ENCODE measurements at regions not wholly inside any gene's neighbourhood (a gene's known extent, or its start where the extent isn't known, plus 50 kb on each side); places are given as distances from the start of the nearest gene placed in this dataset.
"Not testable (repeated sequence)": the region's sequence is repeated elsewhere in the genome, so short reads cannot be mapped to it uniquely, and the experiment has no call there.

- H3K23ac ChIP-seq (ENCODE audit: low read depth, low read length, poor library complexity); H3K4me1 ChIP-seq (ENCODE audit: control insufficient read depth in 2 of 2, insufficient read depth in 1 of 2, low read depth in 1 of 2, low read length in 2 of 2); H3K27me3 ChIP-seq (ENCODE audit: control insufficient read depth in 3 of 3, insufficient read depth in 3 of 3, low read depth in 1 of 3, low read length in 3 of 3); H3K79me1 ChIP-seq (ENCODE audit: low read depth, low read length); H2BK120ac ChIP-seq (ENCODE audit: low read depth, low read length); H3K9me3 ChIP-seq (replicated peaks in 1 of 2; ENCODE audit: control insufficient read depth in 2 of 2, insufficient read depth in 1 of 2, low read depth in 1 of 2, low read length in 2 of 2); H3K4me2 ChIP-seq (ENCODE audit: insufficient read depth, low read length, poor library complexity, severe bottlenecking); DNase-seq (ENCODE audit: low spot score); H3K9ac ChIP-seq (ENCODE audit: low read depth, low read length, poor library complexity); H3K4me3 ChIP-seq (ENCODE audit: low read length in 2 of 2); H3K27ac ChIP-seq (replicated peaks; ENCODE audit: low read length); H4K91ac ChIP-seq (ENCODE audit: low read depth, low read length, poor library complexity); H3K4ac ChIP-seq (ENCODE audit: low read length); H2BK12ac ChIP-seq (ENCODE audit: low read length); H3K36me3 ChIP-seq (replicated peaks in 1 of 2; ENCODE audit: control insufficient read depth in 2 of 2, insufficient read depth in 2 of 2, low read length in 2 of 2); H2BK15ac ChIP-seq (ENCODE audit: low read length); H4K8ac ChIP-seq (ENCODE audit: low read depth, low read length); H2AK5ac ChIP-seq (ENCODE audit: low read depth, low read length); H3K14ac ChIP-seq (ENCODE audit: low read length); H3K18ac ChIP-seq (ENCODE audit: low read length); H2BK5ac ChIP-seq (ENCODE audit: low read length); H2AFZ ChIP-seq (ENCODE audit: low read length): not testable (repeated sequence)
- WGBS, 2 donors (ENCODE audit: extremely low coverage in 2 of 2, insufficient read length in 2 of 2, insufficient replicate concordance in 1 of 2) = no CpG with 5 or more reads among the region's 5 CpGs
Observed at GRCh38 chr10:2767293-2767692, 300.1 kb upstream of the PFKP start.

GRCh38 chr10:2761971-2762370 lies 305.4 kb upstream of the PFKP start:
- WGBS, 2 donors (ENCODE audit: extremely low coverage in 2 of 2, insufficient read length in 2 of 2, insufficient replicate concordance in 1 of 2) = no CpG with 5 or more reads among the region's 4 CpGs
- no peak overlapping the region for H3K4me3 ChIP-seq (ENCODE audit: low read length in 2 of 2)

GRCh38 chr10:2761311-2761710 lies 306.0 kb upstream of the PFKP start:
- H2AFZ ChIP-seq (ENCODE audit: low read length) = no peak overlapping the region
- no peak overlapping the region for H3K4ac ChIP-seq (ENCODE audit: low read length)
- H3K4me1 ChIP-seq (ENCODE audit: control insufficient read depth in 2 of 2, insufficient read depth in 1 of 2, low read depth in 1 of 2, low read length in 2 of 2) = peaks cover 0 to 6% of the 10 kb centered on the region in 2 donors
- H3K9ac ChIP-seq (ENCODE audit: low read depth, low read length, poor library complexity) = no peak overlapping the region
- WGBS, 2 donors (ENCODE audit: extremely low coverage in 2 of 2, insufficient read length in 2 of 2, insufficient replicate concordance in 1 of 2) = no CpG with 5 or more reads among the region's 10 CpGs
- H2BK5ac ChIP-seq (ENCODE audit: low read length) = no peak overlapping the region
- H3K4me2 ChIP-seq (ENCODE audit: insufficient read depth, low read length, poor library complexity, severe bottlenecking) = no peak overlapping the region
- H4K8ac ChIP-seq (ENCODE audit: low read depth, low read length) = no peak overlapping the region
- no peak overlapping the region for H2BK12ac ChIP-seq (ENCODE audit: low read length)
- H4K91ac ChIP-seq (ENCODE audit: low read depth, low read length, poor library complexity) = no peak overlapping the region
- H3K27ac ChIP-seq (replicated peaks; ENCODE audit: low read length) = no peak overlapping the region
- no peak overlapping the region for H2AK5ac ChIP-seq (ENCODE audit: low read depth, low read length)
- no peaks in the 10 kb centered on the region for H3K36me3 ChIP-seq (replicated peaks in 1 of 2; ENCODE audit: control insufficient read depth in 2 of 2, insufficient read depth in 2 of 2, low read length in 2 of 2)
- no peaks in the 10 kb centered on the region for H3K79me1 ChIP-seq (ENCODE audit: low read depth, low read length)
- H3K18ac ChIP-seq (ENCODE audit: low read length) = no peak overlapping the region
- H2BK120ac ChIP-seq (ENCODE audit: low read depth, low read length) = no peak overlapping the region
- H2BK15ac ChIP-seq (ENCODE audit: low read length) = no peak overlapping the region
- H3K23ac ChIP-seq (ENCODE audit: low read depth, low read length, poor library complexity) = no peak overlapping the region
- no peaks in the 10 kb centered on the region for H3K9me3 ChIP-seq (replicated peaks in 1 of 2; ENCODE audit: control insufficient read depth in 2 of 2, insufficient read depth in 1 of 2, low read depth in 1 of 2, low read length in 2 of 2)
- H3K14ac ChIP-seq (ENCODE audit: low read length) = no peak overlapping the region
- no peaks in the 10 kb centered on the region for H3K27me3 ChIP-seq (ENCODE audit: control insufficient read depth in 3 of 3, insufficient read depth in 3 of 3, low read depth in 1 of 3, low read length in 3 of 3)
- DNase-seq (ENCODE audit: low spot score) = no peak
- no peak overlapping the region for H3K4me3 ChIP-seq (ENCODE audit: low read length in 2 of 2)

More at GRCh38 chr10:2761971-2762370, 305.4 kb upstream of the PFKP start:
- H3K27me3 ChIP-seq (ENCODE audit: control insufficient read depth in 3 of 3, insufficient read depth in 3 of 3, low read depth in 1 of 3, low read length in 3 of 3) = no peaks in the 10 kb centered on the region
- no peak overlapping the region for H3K18ac ChIP-seq (ENCODE audit: low read length)
- no peak overlapping the region for H3K4ac ChIP-seq (ENCODE audit: low read length)
- H3K79me1 ChIP-seq (ENCODE audit: low read depth, low read length) = no peaks in the 10 kb centered on the region
- H2AFZ ChIP-seq (ENCODE audit: low read length) = no peak overlapping the region
- H3K14ac ChIP-seq (ENCODE audit: low read length) = no peak overlapping the region
- no peaks in the 10 kb centered on the region for H3K36me3 ChIP-seq (replicated peaks in 1 of 2; ENCODE audit: control insufficient read depth in 2 of 2, insufficient read depth in 2 of 2, low read length in 2 of 2)
- no peak overlapping the region for H2BK5ac ChIP-seq (ENCODE audit: low read length)
- no peak overlapping the region for H2BK120ac ChIP-seq (ENCODE audit: low read depth, low read length)
- no peak overlapping the region for H4K8ac ChIP-seq (ENCODE audit: low read depth, low read length)
- H2BK12ac ChIP-seq (ENCODE audit: low read length) = no peak overlapping the region
- no peak overlapping the region for H3K23ac ChIP-seq (ENCODE audit: low read depth, low read length, poor library complexity)
- no peak overlapping the region for H3K9ac ChIP-seq (ENCODE audit: low read depth, low read length, poor library complexity)
- no peak overlapping the region for H2AK5ac ChIP-seq (ENCODE audit: low read depth, low read length)
- no peak overlapping the region for H3K27ac ChIP-seq (replicated peaks; ENCODE audit: low read length)
- H3K4me2 ChIP-seq (ENCODE audit: insufficient read depth, low read length, poor library complexity, severe bottlenecking) = no peak overlapping the region
- no peak for DNase-seq (ENCODE audit: low spot score)
- no peaks in the 10 kb centered on the region for H3K9me3 ChIP-seq (replicated peaks in 1 of 2; ENCODE audit: control insufficient read depth in 2 of 2, insufficient read depth in 1 of 2, low read depth in 1 of 2, low read length in 2 of 2)
- H3K4me1 ChIP-seq (ENCODE audit: control insufficient read depth in 2 of 2, insufficient read depth in 1 of 2, low read depth in 1 of 2, low read length in 2 of 2) = peaks cover 0 to 8% of the 10 kb centered on the region in 2 donors
- H4K91ac ChIP-seq (ENCODE audit: low read depth, low read length, poor library complexity) = no peak overlapping the region
- no peak overlapping the region for H2BK15ac ChIP-seq (ENCODE audit: low read length)

GRCh38 chr10:2760736-2761135 lies 306.6 kb upstream of the PFKP start:
- H3K23ac ChIP-seq (ENCODE audit: low read depth, low read length, poor library complexity) = no peak overlapping the region
- no peak overlapping the region for H3K14ac ChIP-seq (ENCODE audit: low read length)
- H3K18ac ChIP-seq (ENCODE audit: low read length) = no peak overlapping the region
- no peak overlapping the region for H2AFZ ChIP-seq (ENCODE audit: low read length)
- H3K9me3 ChIP-seq (replicated peaks in 1 of 2; ENCODE audit: control insufficient read depth in 2 of 2, insufficient read depth in 1 of 2, low read depth in 1 of 2, low read length in 2 of 2) = no peaks in the 10 kb centered on the region
- no peak overlapping the region for H2BK5ac ChIP-seq (ENCODE audit: low read length)
- H2BK12ac ChIP-seq (ENCODE audit: low read length) = no peak overlapping the region
- no peak overlapping the region for H3K9ac ChIP-seq (ENCODE audit: low read depth, low read length, poor library complexity)
- H3K79me1 ChIP-seq (ENCODE audit: low read depth, low read length) = no peaks in the 10 kb centered on the region
- WGBS, 2 donors (ENCODE audit: extremely low coverage in 2 of 2, insufficient read length in 2 of 2, insufficient replicate concordance in 1 of 2) = no CpG with 5 or more reads among the region's 2 CpGs
- no peak overlapping the region for H4K91ac ChIP-seq (ENCODE audit: low read depth, low read length, poor library complexity)
- no peak overlapping the region for H3K4ac ChIP-seq (ENCODE audit: low read length)
- no peak overlapping the region for H3K4me2 ChIP-seq (ENCODE audit: insufficient read depth, low read length, poor library complexity, severe bottlenecking)
- no peak overlapping the region for H2AK5ac ChIP-seq (ENCODE audit: low read depth, low read length)
- H3K27me3 ChIP-seq (ENCODE audit: control insufficient read depth in 3 of 3, insufficient read depth in 3 of 3, low read depth in 1 of 3, low read length in 3 of 3) = no peaks in the 10 kb centered on the region
- no peak overlapping the region for H2BK15ac ChIP-seq (ENCODE audit: low read length)
- H3K27ac ChIP-seq (replicated peaks; ENCODE audit: low read length) = no peak overlapping the region
- no peak for DNase-seq (ENCODE audit: low spot score)
- no peak overlapping the region for H2BK120ac ChIP-seq (ENCODE audit: low read depth, low read length)
- no peak overlapping the region for H3K4me3 ChIP-seq (ENCODE audit: low read length in 2 of 2)
- no peaks in the 10 kb centered on the region for H3K36me3 ChIP-seq (replicated peaks in 1 of 2; ENCODE audit: control insufficient read depth in 2 of 2, insufficient read depth in 2 of 2, low read length in 2 of 2)
- H3K4me1 ChIP-seq (ENCODE audit: control insufficient read depth in 2 of 2, insufficient read depth in 1 of 2, low read depth in 1 of 2, low read length in 2 of 2) = peaks cover 0 to 3% of the 10 kb centered on the region in 2 donors
- H4K8ac ChIP-seq (ENCODE audit: low read depth, low read length) = no peak overlapping the region
